Hematopoietic multipotent progenitor cell treated with erythropoietin and hydrocortisone succinate and interleukin-3 and kit ligand, for 15 days (in vitro differentiated cells): ENCODE measurements at regions not wholly inside any gene's neighbourhood (a gene's known extent, or its start where the extent isn't known, plus 50 kb on each side); places are given as distances from the start of the nearest gene placed in this dataset.

ENCODE experiments used
- DNase-seq: peaks from one replicate; pipeline ENCODE4 v3.0.0-alpha.2; 2015; ENCODE audit warnings: low spot score

GRCh38 chr6:26312501-26313397 is 52.2 kb upstream of the BTN3A2 start:
- peak; percentile 77 for DNase-seq
